Activated B cell treated with CpG ODN at 0.5 μM for 24 hours (primary cell): ENCODE measurements at regions not wholly inside any gene's neighbourhood (a gene's known extent, or its start where the extent isn't known, plus 50 kb on each side); places are given as distances from the start of the nearest gene placed in this dataset.
A peak's percentile ranks its signal among the peaks of the same experiment; 100 is the strongest.

Experiments used
- ATAC-seq: fragments of 200-7000 bp; cut with Tn5 transposase; one replicate; pipeline ENCODE4 v1.10.0; 2021; ENCODE audit warnings: low read depth, mild to moderate bottlenecking, moderate library complexity
- CTCF ChIA-PET: fragments of 350-600 bp; sonication (Branson Sonifier 250); formaldehyde crosslinking; loops from one replicate; lab custom pipeline; 2021; ENCODE audit warnings: antibody characterized with exemption; lab: Charles Lee
- POLR2A ChIA-PET: fragments of 350-600 bp; sonication (Branson Sonifier 250); formaldehyde crosslinking; loops from one replicate; lab custom pipeline; 2021; ENCODE audit warnings: antibody characterized with exemption; lab: Charles Lee
- DNase-seq: peaks from one replicate; pipeline ENCODE4 v3.0.0; 2022
- H3K27ac Mint-ChIP-seq: one replicate; pipeline ENCODE4 v1.8.0; 2020; ENCODE audit warnings: mixed read lengths
- H3K27me3 Mint-ChIP-seq: one replicate; pipeline ENCODE4 v1.8.0; 2021; ENCODE audit warnings: mixed read lengths
- H3K36me3 Mint-ChIP-seq: one replicate; pipeline ENCODE4 v1.8.0; 2021; ENCODE audit warnings: low read depth, mixed read lengths
- H3K4me1 Mint-ChIP-seq: one replicate; pipeline ENCODE4 v1.8.0; 2021; ENCODE audit warnings: mixed read lengths
- H3K4me3 Mint-ChIP-seq: one replicate; pipeline ENCODE4 v1.8.0; 2020; ENCODE audit warnings: mild to moderate bottlenecking, mixed read lengths
- H3K9me3 Mint-ChIP-seq: one replicate; pipeline ENCODE4 v1.8.0; 2020; ENCODE audit warnings: mixed read lengths
- CTCF ChIP-seq: fragments of 200-600 bp; IDR thresholded peaks from one replicate; pipeline ENCODE4 v1.8.0; 2022; ENCODE audit warnings: antibody characterized with exemption, mild to moderate bottlenecking
- intact Hi-C: fragments of 100-400 bp; cut with micrococcal nuclease; formaldehyde crosslinking; loops from one replicate; pipeline ENCODE4 v1.15.1; 2024

GRCh38 chr3:18510947-18511346, 85.8 kb upstream of the SATB1 start:
- DNase-seq, result no peak
- no peaks in the 10 kb centered on the region for H3K27me3 Mint-ChIP-seq
- ChIA-PET POLR2A (interaction anchor here (1.3 kb wide), 1 partner anchor 12 kb away, joined by 5 read pairs; no protein-coding TSS in a partner anchor), CTCF (no interaction called here)
- peaks cover 42% of the 10 kb centered on the region for H3K4me1 Mint-ChIP-seq
- H3K27ac Mint-ChIP-seq, result no peak overlapping the region
- no peak for TF ChIP-seq CTCF
- H3K4me3 Mint-ChIP-seq, result no peak overlapping the region
- no peak for ATAC-seq
- intact Hi-C loops, result no loop called here
- H3K9me3 Mint-ChIP-seq, result no peaks in the 10 kb centered on the region
- H3K36me3 Mint-ChIP-seq, result no peaks in the 10 kb centered on the region

DNA sequence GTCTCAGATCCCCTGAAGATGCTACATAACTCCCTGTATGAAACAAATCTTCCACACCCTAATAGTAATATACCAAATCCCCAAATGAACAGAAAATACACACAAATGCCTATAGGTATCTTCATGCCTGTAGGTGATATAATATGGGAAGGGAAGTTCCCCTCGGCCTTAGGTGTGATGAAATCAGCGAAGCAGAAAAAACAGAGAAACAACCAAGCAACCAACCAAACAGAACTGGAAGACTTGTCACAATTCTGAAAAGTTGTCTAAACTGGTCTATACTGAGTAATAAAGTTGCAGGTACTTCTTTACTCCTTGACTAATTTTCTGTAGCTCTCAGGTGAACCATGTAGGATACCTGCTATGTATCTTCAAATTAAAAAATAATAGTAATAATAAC, 82.2 kb upstream of the SATB1 start:
- ATAC-seq (peak; percentile 33), DNase-seq (no peak)
- TF ChIP-seq CTCF, result no peak
- ChIA-PET POLR2A (no interaction called here), CTCF (no interaction called here)
- H3K4me1 Mint-ChIP-seq, result peaks cover 37% of the 10 kb centered on the region
- intact Hi-C loops, result no loop called here
- H3K4me3 Mint-ChIP-seq, result no peak overlapping the region
- no peaks in the 10 kb centered on the region for H3K9me3 Mint-ChIP-seq
- H3K27me3 Mint-ChIP-seq, result no peaks in the 10 kb centered on the region
- no peak overlapping the region for H3K27ac Mint-ChIP-seq
- H3K36me3 Mint-ChIP-seq, result no peaks in the 10 kb centered on the region

DNA sequence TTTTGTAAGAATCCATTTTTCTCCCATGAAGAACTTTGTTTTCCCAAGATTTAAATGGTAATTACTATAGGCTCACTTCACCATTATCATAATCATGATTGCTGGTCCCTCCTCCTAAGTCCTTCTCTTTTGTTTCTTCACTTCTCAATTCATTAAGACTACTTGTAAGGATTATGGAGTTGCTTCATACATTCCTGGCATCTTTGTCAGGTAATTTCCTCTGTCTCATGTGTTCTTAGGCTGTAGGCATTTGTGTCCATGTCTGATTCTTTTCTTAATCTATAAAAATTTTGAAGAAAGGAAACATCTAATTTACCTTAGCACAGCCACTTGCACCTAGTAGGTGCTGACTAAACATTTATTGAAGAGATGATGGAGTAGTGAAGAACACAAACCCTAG, 79.9 kb upstream of the SATB1 start:
- no peak overlapping the region for H3K4me3 Mint-ChIP-seq
- ATAC-seq, result no peak
- H3K27ac Mint-ChIP-seq, result no peak overlapping the region
- ChIA-PET POLR2A (no interaction called here), CTCF (no interaction called here)
- TF ChIP-seq CTCF, result no peak
- no peak for DNase-seq
- H3K36me3 Mint-ChIP-seq, result no peaks in the 10 kb centered on the region
- peaks cover 35% of the 10 kb centered on the region for H3K4me1 Mint-ChIP-seq
- no peaks in the 10 kb centered on the region for H3K27me3 Mint-ChIP-seq
- peaks cover 4% of the 10 kb centered on the region for H3K9me3 Mint-ChIP-seq
- intact Hi-C loops, result no loop called here

DNA sequence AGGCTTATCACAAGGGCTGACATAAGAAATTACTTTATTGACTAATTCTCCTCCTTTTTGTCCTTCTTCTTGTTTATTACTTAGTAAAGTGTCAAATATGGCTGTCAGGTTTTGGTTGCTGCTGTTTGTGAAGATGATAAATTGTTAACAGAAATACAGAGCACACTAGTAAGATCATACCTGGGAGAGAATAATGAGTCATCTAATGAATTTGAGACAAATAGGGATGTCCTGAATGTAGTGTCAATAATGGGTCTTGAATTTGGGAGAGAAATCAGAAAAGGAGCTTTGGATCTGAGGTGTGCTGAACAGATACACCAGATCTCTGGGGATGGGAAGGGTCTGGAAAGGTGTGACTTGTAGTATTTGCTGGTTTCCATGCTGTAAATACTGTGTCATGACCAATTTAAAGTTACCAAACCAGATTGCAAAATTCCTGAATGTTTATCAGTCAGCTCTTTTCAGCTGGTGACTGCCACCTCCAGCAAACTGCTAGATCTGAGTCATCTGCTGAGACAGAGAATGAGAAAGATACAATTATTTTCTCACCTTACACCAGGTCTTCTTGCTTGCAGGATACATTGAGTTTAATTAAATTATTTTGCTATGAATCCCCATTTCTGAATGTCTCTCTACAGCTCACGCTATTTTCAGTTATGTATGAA, 76.7 kb upstream of the SATB1 start:
- intact Hi-C loops, result no loop called here
- TF ChIP-seq CTCF, result no peak
- H3K4me3 Mint-ChIP-seq, result no peak overlapping the region
- no peaks in the 10 kb centered on the region for H3K27me3 Mint-ChIP-seq
- ATAC-seq (no peak), DNase-seq (no peak)
- ChIA-PET POLR2A (interaction anchor here (0.6 kb wide), 1 partner anchor 10 kb away, joined by 3 read pairs; no protein-coding TSS in a partner anchor), CTCF (no interaction called here)
- no peaks in the 10 kb centered on the region for H3K36me3 Mint-ChIP-seq
- H3K27ac Mint-ChIP-seq, result no peak overlapping the region
- H3K4me1 Mint-ChIP-seq, result peaks cover 49% of the 10 kb centered on the region
- peaks cover 4% of the 10 kb centered on the region for H3K9me3 Mint-ChIP-seq

DNA sequence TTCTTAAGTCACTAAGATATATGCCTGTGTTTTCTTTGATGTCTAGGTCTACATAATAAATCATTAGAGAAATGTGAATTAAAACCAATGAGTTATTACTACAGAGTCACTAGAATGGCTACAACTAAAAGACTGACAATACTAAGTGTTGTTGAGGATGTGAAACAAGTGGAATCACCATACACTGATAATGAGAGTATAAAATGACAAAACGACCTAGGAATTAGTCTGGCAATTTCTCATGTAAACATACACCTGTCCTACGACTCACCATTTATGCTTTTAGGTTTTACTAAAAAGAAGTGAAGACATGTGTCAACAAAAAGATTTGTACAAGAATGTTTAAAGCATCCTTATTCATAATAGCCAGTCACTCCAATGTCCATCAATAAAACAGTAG, 75.2 kb upstream of the SATB1 start:
- ChIA-PET POLR2A (no interaction called here), CTCF (no interaction called here)
- Mint-ChIP-seq H3K4me1 (peaks cover 43% of the 10 kb centered on the region), H3K4me3 (no peak overlapping the region), H3K36me3 (no peaks in the 10 kb centered on the region), H3K9me3 (peaks cover 4% of the 10 kb centered on the region), H3K27me3 (no peaks in the 10 kb centered on the region), H3K27ac (no peak overlapping the region)
- TF ChIP-seq CTCF, result no peak
- ATAC-seq (no peak), DNase-seq (no peak)
- intact Hi-C loops, result no loop called here
